ENCODE measurements at regions not wholly inside any gene's neighbourhood (a gene's known extent, or its start where the extent isn't known, plus 50 kb on each side); places are given as distances from the start of the nearest gene placed in this dataset.

GRCh38 chr2:240289701-240290431, 145.6 kb upstream of the GPC1 start:
- Histone ChIP-seq H3K27ac (ENCODE audit: low read depth in 1 of 2, low read length in 1 of 2) (no peak overlapping the region), H3K9me3 (ENCODE audit: control insufficient read depth in 4 of 4, insufficient read depth in 3 of 4, low read length in 3 of 4) (no peaks in the 10 kb centered on the region), H3K4me1 (ENCODE audit: control insufficient read depth in 5 of 5, insufficient read depth in 5 of 5, low read length in 5 of 5) (peaks cover 0 to 13% (median 0%) of the 10 kb centered on the region in 5 donors), H3K27me3 (ENCODE audit: control insufficient read depth in 3 of 3, insufficient read depth in 3 of 3, low read length in 2 of 3) (no peaks in the 10 kb centered on the region), H3K36me3 (ENCODE audit: control insufficient read depth in 4 of 4, insufficient read depth in 4 of 4, low read length in 4 of 4) (no peaks in the 10 kb centered on the region), H3K4me3 (no peak overlapping the region), H3K9ac (ENCODE audit: insufficient read depth in 1 of 2, low read length in 2 of 2) (no peak overlapping the region)
- no peak for DNase-seq
- TF ChIP-seq, protein P1, sequence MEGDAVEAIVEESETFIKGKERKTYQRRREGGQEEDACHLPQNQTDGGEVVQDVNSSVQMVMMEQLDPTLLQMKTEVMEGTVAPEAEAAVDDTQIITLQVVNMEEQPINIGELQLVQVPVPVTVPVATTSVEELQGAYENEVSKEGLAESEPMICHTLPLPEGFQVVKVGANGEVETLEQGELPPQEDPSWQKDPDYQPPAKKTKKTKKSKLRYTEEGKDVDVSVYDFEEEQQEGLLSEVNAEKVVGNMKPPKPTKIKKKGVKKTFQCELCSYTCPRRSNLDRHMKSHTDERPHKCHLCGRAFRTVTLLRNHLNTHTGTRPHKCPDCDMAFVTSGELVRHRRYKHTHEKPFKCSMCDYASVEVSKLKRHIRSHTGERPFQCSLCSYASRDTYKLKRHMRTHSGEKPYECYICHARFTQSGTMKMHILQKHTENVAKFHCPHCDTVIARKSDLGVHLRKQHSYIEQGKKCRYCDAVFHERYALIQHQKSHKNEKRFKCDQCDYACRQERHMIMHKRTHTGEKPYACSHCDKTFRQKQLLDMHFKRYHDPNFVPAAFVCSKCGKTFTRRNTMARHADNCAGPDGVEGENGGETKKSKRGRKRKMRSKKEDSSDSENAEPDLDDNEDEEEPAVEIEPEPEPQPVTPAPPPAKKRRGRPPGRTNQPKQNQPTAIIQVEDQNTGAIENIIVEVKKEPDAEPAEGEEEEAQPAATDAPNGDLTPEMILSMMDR (IDR thresholded peaks at IDR 0.05; ENCODE audit: control extremely low read depth, extremely low read depth) = no peak
- no peak for ATAC-seq (ENCODE audit: insufficient read depth, low FRiP score)
- 81 to 93% methylated on average over 27 to 30 of the region's 30 CpGs for WGBS, 2 donors

DNA sequence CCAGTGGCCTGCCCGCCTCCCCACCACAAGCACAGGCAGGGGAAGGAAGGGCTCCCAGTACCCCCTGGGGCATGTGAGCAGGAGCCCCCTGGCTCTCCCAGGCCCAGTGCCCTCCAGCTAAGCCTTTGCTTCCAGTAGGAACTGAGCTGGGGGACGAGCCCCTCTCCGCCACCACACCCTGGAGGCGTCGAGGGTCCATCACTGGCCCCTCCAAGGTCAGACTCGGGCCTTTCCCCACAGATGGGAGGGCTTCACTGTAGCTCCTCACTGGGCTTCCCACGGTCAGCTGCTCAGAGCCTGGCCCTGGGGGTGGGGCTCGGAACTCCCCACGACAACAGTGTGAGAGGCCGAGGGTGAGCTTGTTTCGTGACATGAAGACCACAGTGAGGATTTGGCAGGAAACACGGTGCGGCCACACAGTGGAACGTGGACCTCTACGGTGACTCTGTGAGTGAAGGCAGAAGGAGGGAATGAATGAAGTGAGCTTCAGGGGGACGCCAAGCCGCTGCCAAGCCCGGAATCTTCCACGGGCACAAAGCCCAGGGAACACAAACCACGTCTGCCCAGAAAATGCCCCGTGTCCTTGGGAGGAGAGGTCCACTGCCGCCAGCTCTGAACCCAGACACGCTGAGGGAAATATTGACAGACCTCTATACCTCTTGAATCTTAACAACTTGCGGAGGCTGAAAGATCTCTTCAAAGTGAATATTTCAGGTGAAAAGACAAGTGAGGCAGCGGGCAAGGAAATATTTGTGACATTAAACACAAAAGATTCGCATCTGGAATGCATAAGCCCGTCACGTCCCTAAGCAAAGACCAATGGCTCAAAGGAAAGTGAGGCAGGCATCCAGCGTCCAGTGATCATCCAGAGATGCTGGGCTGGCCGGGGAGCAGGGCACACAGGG, 144.8 kb upstream of the GPC1 start:
- H3K36me3 ChIP-seq (ENCODE audit: control insufficient read depth in 4 of 4, insufficient read depth in 4 of 4, low read length in 4 of 4) = no peaks in the 10 kb centered on the region
- no peak overlapping the region for H3K4me3 ChIP-seq
- peaks cover 0 to 13% (median 0%) of the 10 kb centered on the region in 5 donors for H3K4me1 ChIP-seq (ENCODE audit: control insufficient read depth in 5 of 5, insufficient read depth in 5 of 5, low read length in 5 of 5)
- WGBS, 2 donors = 85 to 86% methylated on average over 27 to 30 of the region's 30 CpGs
- H3K9me3 ChIP-seq (ENCODE audit: control insufficient read depth in 4 of 4, insufficient read depth in 3 of 4, low read length in 3 of 4) = no peaks in the 10 kb centered on the region
- no peak overlapping the region for H3K9ac ChIP-seq (ENCODE audit: insufficient read depth in 1 of 2, low read length in 2 of 2)
- ATAC-seq (ENCODE audit: insufficient read depth, low FRiP score) = no peak
- DNase-seq = no peak
- H3K27ac ChIP-seq (ENCODE audit: low read depth in 1 of 2, low read length in 1 of 2) = no peak overlapping the region
- TF ChIP-seq, protein P1 (IDR thresholded peaks at IDR 0.05; ENCODE audit: control extremely low read depth, extremely low read depth) = no peak
- H3K27me3 ChIP-seq (ENCODE audit: control insufficient read depth in 3 of 3, insufficient read depth in 3 of 3, low read length in 2 of 3) = no peaks in the 10 kb centered on the region

DNA sequence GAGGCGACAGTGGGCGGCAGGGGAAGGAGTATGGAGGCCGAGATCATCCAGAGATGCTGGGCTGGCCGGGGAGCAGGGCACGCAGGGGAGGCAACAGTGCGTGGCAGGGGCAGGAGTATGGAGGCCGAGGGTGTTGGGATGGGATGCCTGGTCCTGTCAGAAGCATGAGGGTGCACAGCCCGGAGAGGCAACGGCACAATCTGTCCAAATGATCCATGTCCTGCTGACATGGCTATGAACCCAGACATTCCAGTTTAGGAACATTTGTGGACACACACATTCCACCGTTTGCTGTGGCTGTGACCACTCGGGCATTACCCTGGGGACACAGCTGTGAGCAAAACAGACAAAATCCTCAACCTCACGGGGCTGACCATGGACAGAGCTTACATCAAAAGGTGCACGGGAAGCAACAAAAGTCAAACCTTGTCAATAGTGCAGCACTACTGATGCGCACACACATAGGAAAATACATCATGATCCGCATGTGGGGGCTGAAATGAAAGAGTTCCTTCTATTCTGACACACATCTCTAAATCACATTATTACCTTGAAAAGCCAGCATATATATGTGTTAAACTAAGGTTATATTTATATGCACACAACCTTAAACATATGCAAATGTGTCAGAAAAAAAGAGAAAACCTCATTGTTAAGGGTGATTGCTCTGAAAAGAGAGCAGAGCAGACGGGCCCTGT, 144.0 kb upstream of the GPC1 start:
- no peaks in the 10 kb centered on the region for H3K27me3 ChIP-seq (ENCODE audit: control insufficient read depth in 3 of 3, insufficient read depth in 3 of 3, low read length in 2 of 3)
- no peak overlapping the region for H3K4me3 ChIP-seq
- no peaks in the 10 kb centered on the region for H3K9me3 ChIP-seq (ENCODE audit: control insufficient read depth in 4 of 4, insufficient read depth in 3 of 4, low read length in 3 of 4)
- H3K36me3 ChIP-seq (ENCODE audit: control insufficient read depth in 4 of 4, insufficient read depth in 4 of 4, low read length in 4 of 4) = no peaks in the 10 kb centered on the region
- H3K4me1 ChIP-seq (ENCODE audit: control insufficient read depth in 5 of 5, insufficient read depth in 5 of 5, low read length in 5 of 5) = peaks cover 0 to 13% (median 0%) of the 10 kb centered on the region in 5 donors
- DNase-seq (no peak), ATAC-seq (ENCODE audit: insufficient read depth, low FRiP score) (no peak)
- no peak overlapping the region for H3K27ac ChIP-seq (ENCODE audit: low read depth in 1 of 2, low read length in 1 of 2)
- TF ChIP-seq, protein P1 (IDR thresholded peaks at IDR 0.05; ENCODE audit: control extremely low read depth, extremely low read depth) = no peak
- H3K9ac ChIP-seq (ENCODE audit: insufficient read depth in 1 of 2, low read length in 2 of 2) = no peak overlapping the region
- 79 to 85% methylated on average over 16 of the region's 16 CpGs for WGBS, 2 donors

Measured in lung (tissue), 11 donors.